H1 (cell line): ENCODE measurements at regions not wholly inside any gene's neighbourhood (a gene's known extent, or its start where the extent isn't known, plus 50 kb on each side); places are given as distances from the start of the nearest gene placed in this dataset.

Source experiments
- CTCF ChIA-PET: fragments of 300-600 bp; sonication (Branson Sonifier 250); formaldehyde crosslinking; loops from one replicate; lab custom pipeline; 2021; ENCODE audit not compliant: partially characterized antibody; lab: Charles Lee
- POLR2A ChIA-PET: fragments of 300-600 bp; sonication (Branson Sonifier 250); formaldehyde crosslinking; loops from one replicate; lab custom pipeline; 2021; ENCODE audit warnings: inconsistent platforms; ENCODE audit not compliant: partially characterized antibody; lab: Charles Lee
- DNase-seq, 2 experiments: peaks; one replicate each; pipeline versions ENCODE4 v3.0.0 to v3.0.0-alpha.2; 2010 to 2022; ENCODE audit warnings: low spot score in 2 of 2, low read depth in 1 of 2, mixed read lengths in 1 of 2
- FAIRE-seq: peaks from 2 replicates; lab custom pipeline; 2011; peaks lifted over from hg19 to GRCh38; lab: Jason Lieb, UNC
- H2AFZ ChIP-seq: 2 replicates; pipeline ENCODE4 v1.8.1; 2012; ENCODE audit warnings: low read length, inconsistent platforms
- H2AK5ac ChIP-seq: 2 replicates; pipeline ENCODE4 v1.6.1; 2013; ENCODE audit warnings: low read depth, low read length
- H2BK120ac ChIP-seq: replicated peaks from 2 replicates; pipeline ENCODE3; 2013; ENCODE audit warnings: low read depth, low read length, inconsistent platforms
- H2BK12ac ChIP-seq: 2 replicates; pipeline ENCODE4 v1.6.1; 2013; ENCODE audit warnings: low read depth, low read length
- H2BK15ac ChIP-seq: 2 replicates; pipeline ENCODE4 v1.6.1; 2013; ENCODE audit warnings: low read length
- H2BK20ac ChIP-seq: 2 replicates; pipeline ENCODE4 v1.6.1; 2013; ENCODE audit warnings: low read length
- H2BK5ac ChIP-seq: 2 replicates; pipeline ENCODE4 v1.6.1; 2013; ENCODE audit warnings: low read depth, low read length
- H3K14ac ChIP-seq: 2 replicates; pipeline ENCODE4 v1.6.1; 2013; ENCODE audit warnings: inconsistent platforms; ENCODE audit not compliant: insufficient read length
- H3K18ac ChIP-seq: 2 replicates; pipeline ENCODE4 v1.6.1; 2013; ENCODE audit warnings: low read length; ENCODE audit errors: extremely low read depth
- H3K23ac ChIP-seq: 2 replicates; pipeline ENCODE4 v1.6.1; 2013; ENCODE audit warnings: inconsistent platforms; ENCODE audit not compliant: insufficient read length
- H3K23me2 ChIP-seq: 2 replicates; pipeline ENCODE4 v1.6.1; 2013; ENCODE audit warnings: low read depth, low read length
- H3K27ac ChIP-seq: 2 replicates; pipeline ENCODE4 v1.6.1; 2011; ENCODE audit warnings: low read depth, low read length, inconsistent platforms
- H3K27me3 ChIP-seq, 4 experiments: replicated peaks in 1 of 4; 1 replicate in 1 of 4; 2 replicates in 3 of 4; pipeline versions ENCODE4 v1.6.1 to v1.8.1; 2011 to 2013; ENCODE audit warnings: low read length in 3 of 4, mild to moderate bottlenecking in 3 of 4, inconsistent platforms in 2 of 4, mixed read lengths in 2 of 4, moderate library complexity in 1 of 4; ENCODE audit not compliant: control insufficient read depth in 3 of 4, insufficient read depth in 3 of 4; ENCODE audit errors: extremely low read depth in 1 of 4
- H3K36me3 ChIP-seq, 4 experiments: 2 replicates each; pipeline versions ENCODE4 v1.6.1 to v1.8.1; 2011 to 2013; ENCODE audit warnings: mild to moderate bottlenecking in 4 of 4, low read length in 3 of 4, moderate library complexity in 2 of 4, control low read depth in 1 of 4, inconsistent platforms in 1 of 4; ENCODE audit not compliant: insufficient read depth in 4 of 4, control insufficient read depth in 2 of 4
- H3K4ac ChIP-seq: replicated peaks from 2 replicates; pipeline ENCODE3; 2013; ENCODE audit warnings: low read length, low read depth, mixed read lengths, inconsistent platforms; ENCODE audit not compliant: insufficient read length
- H3K4me1 ChIP-seq, 4 experiments: replicated peaks in 1 of 4; 1 replicate in 1 of 4; 2 replicates in 3 of 4; pipeline versions ENCODE4 v1.6.1 to v1.8.1; 2011 to 2013; ENCODE audit warnings: low read length in 3 of 4, inconsistent platforms in 2 of 4, mixed read lengths in 1 of 4; ENCODE audit not compliant: insufficient read depth in 4 of 4, control insufficient read depth in 3 of 4
- H3K4me2 ChIP-seq, 2 experiments: 2 replicates each; pipeline versions ENCODE4 v1.6.1 to v1.8.1; 2011 to 2013; ENCODE audit warnings: low read depth in 2 of 2, low read length in 2 of 2, control low read depth in 1 of 2, inconsistent platforms in 1 of 2, mild to moderate bottlenecking in 1 of 2; ENCODE audit not compliant: insufficient read depth in 1 of 2
- H3K4me3 ChIP-seq, 4 experiments: fragments of 200-600, 300-600 bp in 1 of 4; sonication (generic), shearing (Covaris generic), sonication (Bioruptor Twin) in 1 of 4; 2 replicates each; pipeline versions ENCODE4 v1.5.1 to v1.8.1; 2011 to 2016; ENCODE audit warnings: low read length in 4 of 4, low read depth in 3 of 4, control low read depth in 2 of 4, inconsistent platforms in 2 of 4, mild to moderate bottlenecking in 2 of 4, mixed read lengths in 1 of 4, moderate library complexity in 1 of 4; ENCODE audit not compliant: insufficient read depth in 2 of 4; ENCODE audit errors: extremely low read depth in 1 of 4
- H3K56ac ChIP-seq: replicated peaks from 2 replicates; pipeline ENCODE3; 2013; ENCODE audit warnings: low read depth, mild to moderate bottlenecking, mixed read lengths, low read length, inconsistent platforms; ENCODE audit not compliant: insufficient read length
- H3K79me1 ChIP-seq: 2 replicates; pipeline ENCODE4 v1.6.1; 2013; ENCODE audit warnings: low read depth, low read length, control low read depth
- H3K79me2 ChIP-seq, 2 experiments: 2 replicates each; pipeline versions ENCODE4 v1.6.1 to v1.8.1; 2012 to 2013; ENCODE audit warnings: low read length in 2 of 2, mild to moderate bottlenecking in 2 of 2, inconsistent platforms in 1 of 2; ENCODE audit not compliant: insufficient read depth in 2 of 2, control insufficient read depth in 1 of 2
- H3K9ac ChIP-seq, 4 experiments: replicated peaks in 1 of 4; 1 replicate in 1 of 4; 2 replicates in 3 of 4; pipeline versions ENCODE4 v1.6.1 to v1.8.1; 2011 to 2013; ENCODE audit warnings: low read depth in 3 of 4, low read length in 3 of 4, control low read depth in 2 of 4, mild to moderate bottlenecking in 2 of 4, moderate library complexity in 2 of 4, inconsistent platforms in 1 of 4; ENCODE audit errors: extremely low read depth in 1 of 4
- H3K9me3 ChIP-seq, 2 experiments: 2 replicates each; pipeline versions ENCODE4 v1.6.1 to v1.8.1; 2012 to 2013; ENCODE audit warnings: mild to moderate bottlenecking in 2 of 2, moderate library complexity in 2 of 2, control low read depth in 1 of 2, inconsistent platforms in 1 of 2, low read depth in 1 of 2, low read length in 1 of 2, mixed read lengths in 1 of 2; ENCODE audit not compliant: insufficient read depth in 2 of 2
- H4K20me1 ChIP-seq, 2 experiments: replicated peaks in 1 of 2; 2 replicates each; pipeline versions ENCODE3 to v1.8.1; 2011 to 2013; ENCODE audit warnings: inconsistent platforms in 2 of 2, low read length in 2 of 2, mild to moderate bottlenecking in 1 of 2; ENCODE audit not compliant: insufficient read depth in 2 of 2, control insufficient read depth in 1 of 2
- H4K5ac ChIP-seq: 2 replicates; pipeline ENCODE4 v1.6.1; 2013; ENCODE audit warnings: low read length, low read depth, mixed read lengths, inconsistent platforms; ENCODE audit not compliant: insufficient read length
- H4K8ac ChIP-seq: 2 replicates; pipeline ENCODE4 v1.8.0; 2013; ENCODE audit warnings: mild to moderate bottlenecking, moderate library complexity, low read length, inconsistent platforms; ENCODE audit not compliant: insufficient read depth; ENCODE audit errors: extremely low read depth
- H4K91ac ChIP-seq: replicated peaks from 2 replicates; pipeline ENCODE3; 2013; ENCODE audit warnings: low read length, mixed read lengths, inconsistent platforms; ENCODE audit not compliant: insufficient read length
- KDM5A ChIP-seq: fragments of 200-600 bp; IDR thresholded peaks from 2 replicates; pipeline ENCODE4 v1.7.1; 2012; ENCODE audit warnings: mild to moderate bottlenecking, low read length, inconsistent platforms, mixed read lengths
- TBP ChIP-seq: IDR thresholded peaks from 2 replicates; pipeline ENCODE4 v1.6.1; 2011; ENCODE audit warnings: low read depth, low read length, improper control_type of control experiment
- WGBS, 2 experiments: shearing (Covaris generic) in 1 of 2; methylation state at CpG; one replicate each; pipeline versions ENCODE4 v1.1.6 to v1.1.7; 2013 to 2015; ENCODE audit warnings: low lambda C conversion rate in 2 of 2, mixed read lengths in 2 of 2, inconsistent platforms in 1 of 2, low coverage in 1 of 2, missing lambda C conversion rate in 1 of 2; ENCODE audit not compliant: insufficient replicate concordance in 2 of 2, insufficient coverage in 1 of 2, insufficient read length in 1 of 2; ENCODE audit errors: extremely low coverage in 1 of 2, missing lambda C conversion rate in 1 of 2; 5-methylcytosine and 5-hydroxymethylcytosine counted together

DNA sequence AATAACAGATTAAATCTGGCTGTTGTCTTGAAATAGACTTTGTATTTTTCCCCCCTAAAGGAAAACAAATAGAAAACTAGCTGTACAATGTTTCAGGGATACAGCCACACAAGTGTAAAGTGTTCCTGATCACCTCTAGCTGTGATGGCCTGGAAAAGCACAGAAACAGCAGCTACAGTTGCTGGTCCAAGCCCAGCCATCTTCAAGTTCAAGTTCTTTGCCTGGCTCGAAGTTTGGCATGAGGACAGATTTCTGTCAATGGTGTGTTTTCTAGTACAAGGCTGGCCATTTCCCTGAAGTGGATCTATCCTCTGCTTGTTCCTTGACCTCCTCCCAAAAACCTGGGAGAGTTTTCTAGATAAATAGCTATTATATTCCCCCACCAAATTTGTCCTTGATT is 272.2 kb upstream of the ADRA1B start:
- 75% methylated on average over 1 of the region's 1 CpG; no CpG with 5 or more reads in 1 of the 2 experiments for WGBS, 2 experiments
- Histone ChIP-seq H4K5ac (no peak overlapping the region), H3K4ac (no peak overlapping the region), H3K56ac (no peak overlapping the region), H2AK5ac (no peak overlapping the region), H3K4me2 (no peak overlapping the region), H3K23ac (no peak overlapping the region), H4K8ac (no peak overlapping the region), H2BK5ac (no peak overlapping the region), H3K4me3 (no peak overlapping the region), H3K79me1 (no peaks in the 10 kb centered on the region), H3K23me2 (no peaks in the 10 kb centered on the region), H3K14ac (no peak overlapping the region), H3K4me1 (peaks cover 0 to 9% (median 3%) of the 10 kb centered on the region in 4 experiments; a peak in 4 of 7 replicates), H4K20me1 (no peaks in the 10 kb centered on the region), H3K9ac (no peak overlapping the region), H3K36me3 (no peaks in the 10 kb centered on the region), H3K27ac (no peak overlapping the region), H3K79me2 (no peaks in the 10 kb centered on the region), H3K9me3 (no peaks in the 10 kb centered on the region; a peak in 1 of 4 replicates), H2BK12ac (no peak overlapping the region), H2BK120ac (no peak overlapping the region), H3K18ac (no peak overlapping the region), H3K27me3 (no peaks in the 10 kb centered on the region), H2BK15ac (no peak overlapping the region), H4K91ac (no peak overlapping the region), H2AFZ (no peak overlapping the region), H2BK20ac (no peak overlapping the region)
- POLR2A ChIA-PET = no interaction called here
- TF ChIP-seq KDM5A = no peak
- TF ChIP-seq TBP = no peak
- FAIRE-seq (no peak), DNase-seq (no peak)
- CTCF ChIA-PET = interaction anchor here (0.7 kb wide), 1 partner anchor 16 kb away, joined by 3 read pairs; no protein-coding TSS in a partner anchor
